ENCODE measurements at regions not wholly inside any gene's neighbourhood (a gene's known extent, or its start where the extent isn't known, plus 50 kb on each side); places are given as distances from the start of the nearest gene placed in this dataset.

DNA sequence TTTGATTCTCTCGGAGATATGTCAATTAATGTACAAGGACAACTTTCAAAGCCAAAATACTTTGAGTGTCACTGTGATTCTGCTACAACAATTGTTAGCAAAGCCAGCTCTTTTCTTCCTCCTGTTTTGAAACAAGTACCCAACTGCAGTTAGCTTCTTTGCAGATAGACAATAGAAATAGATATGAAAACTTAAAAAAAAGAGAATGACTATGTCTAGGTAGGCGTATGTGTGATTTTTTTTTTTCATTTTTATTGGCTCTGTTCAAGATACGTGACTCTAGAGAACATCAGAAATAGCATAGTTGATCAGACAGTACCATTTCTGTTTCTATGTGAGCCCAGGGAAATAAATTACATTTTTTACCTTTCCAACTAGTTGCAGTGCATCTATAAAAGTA lies 142.9 kb upstream of the CNTN4 start:
- Histone ChIP-seq H3K27me3 (ENCODE audit: control insufficient read depth, insufficient read depth, low read length) (no peaks in the 10 kb centered on the region), H3K27ac (ENCODE audit: low read depth, low read length) (no peak overlapping the region), H3K9me3 (ENCODE audit: control insufficient read depth, insufficient read depth, low read length) (peaks cover 13% of the 10 kb centered on the region), H3K4me3 (ENCODE audit: low read depth, low read length) (no peak overlapping the region)
- TF ChIP-seq, protein P1, sequence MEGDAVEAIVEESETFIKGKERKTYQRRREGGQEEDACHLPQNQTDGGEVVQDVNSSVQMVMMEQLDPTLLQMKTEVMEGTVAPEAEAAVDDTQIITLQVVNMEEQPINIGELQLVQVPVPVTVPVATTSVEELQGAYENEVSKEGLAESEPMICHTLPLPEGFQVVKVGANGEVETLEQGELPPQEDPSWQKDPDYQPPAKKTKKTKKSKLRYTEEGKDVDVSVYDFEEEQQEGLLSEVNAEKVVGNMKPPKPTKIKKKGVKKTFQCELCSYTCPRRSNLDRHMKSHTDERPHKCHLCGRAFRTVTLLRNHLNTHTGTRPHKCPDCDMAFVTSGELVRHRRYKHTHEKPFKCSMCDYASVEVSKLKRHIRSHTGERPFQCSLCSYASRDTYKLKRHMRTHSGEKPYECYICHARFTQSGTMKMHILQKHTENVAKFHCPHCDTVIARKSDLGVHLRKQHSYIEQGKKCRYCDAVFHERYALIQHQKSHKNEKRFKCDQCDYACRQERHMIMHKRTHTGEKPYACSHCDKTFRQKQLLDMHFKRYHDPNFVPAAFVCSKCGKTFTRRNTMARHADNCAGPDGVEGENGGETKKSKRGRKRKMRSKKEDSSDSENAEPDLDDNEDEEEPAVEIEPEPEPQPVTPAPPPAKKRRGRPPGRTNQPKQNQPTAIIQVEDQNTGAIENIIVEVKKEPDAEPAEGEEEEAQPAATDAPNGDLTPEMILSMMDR (IDR thresholded peaks at IDR 0.05; ENCODE audit: low read depth, low read length) = no peak
- POLR2A ChIA-PET = no interaction called here
- CTCF ChIA-PET = no interaction called here
- DNase-seq (ENCODE audit: low read depth, low spot score) = no peak

DNA sequence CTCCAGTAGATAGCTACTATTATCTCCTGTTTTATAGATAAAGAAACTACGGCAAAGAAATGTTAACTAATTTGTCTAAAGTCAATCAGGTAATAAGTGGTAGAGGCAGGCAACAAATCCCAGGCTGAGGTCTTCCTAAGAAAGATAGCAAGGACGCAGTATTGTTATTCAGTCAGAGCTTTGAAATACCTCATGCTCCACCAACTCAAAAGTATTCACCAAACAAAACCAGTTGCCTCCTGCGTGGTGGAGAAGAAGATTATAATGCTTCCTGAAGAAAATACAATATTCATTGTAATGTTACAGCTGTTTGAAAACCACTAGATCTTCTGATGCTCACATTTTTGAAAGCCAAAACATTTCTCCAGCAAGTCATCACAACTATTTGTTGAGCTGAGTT lies 138.2 kb upstream of the CNTN4 start:
- no peak overlapping the region for H3K4me3 ChIP-seq (ENCODE audit: low read depth, low read length)
- H3K27me3 ChIP-seq (ENCODE audit: control insufficient read depth, insufficient read depth, low read length) = no peaks in the 10 kb centered on the region
- ChIA-PET POLR2A (no interaction called here), CTCF (no interaction called here)
- TF ChIP-seq, protein P1 (IDR thresholded peaks at IDR 0.05; ENCODE audit: low read depth, low read length) = no peak
- DNase-seq (ENCODE audit: low read depth, low spot score) = no peak
- H3K9me3 ChIP-seq (ENCODE audit: control insufficient read depth, insufficient read depth, low read length) = peaks cover 15% of the 10 kb centered on the region
- H3K27ac ChIP-seq (ENCODE audit: low read depth, low read length) = no peak overlapping the region

DNA sequence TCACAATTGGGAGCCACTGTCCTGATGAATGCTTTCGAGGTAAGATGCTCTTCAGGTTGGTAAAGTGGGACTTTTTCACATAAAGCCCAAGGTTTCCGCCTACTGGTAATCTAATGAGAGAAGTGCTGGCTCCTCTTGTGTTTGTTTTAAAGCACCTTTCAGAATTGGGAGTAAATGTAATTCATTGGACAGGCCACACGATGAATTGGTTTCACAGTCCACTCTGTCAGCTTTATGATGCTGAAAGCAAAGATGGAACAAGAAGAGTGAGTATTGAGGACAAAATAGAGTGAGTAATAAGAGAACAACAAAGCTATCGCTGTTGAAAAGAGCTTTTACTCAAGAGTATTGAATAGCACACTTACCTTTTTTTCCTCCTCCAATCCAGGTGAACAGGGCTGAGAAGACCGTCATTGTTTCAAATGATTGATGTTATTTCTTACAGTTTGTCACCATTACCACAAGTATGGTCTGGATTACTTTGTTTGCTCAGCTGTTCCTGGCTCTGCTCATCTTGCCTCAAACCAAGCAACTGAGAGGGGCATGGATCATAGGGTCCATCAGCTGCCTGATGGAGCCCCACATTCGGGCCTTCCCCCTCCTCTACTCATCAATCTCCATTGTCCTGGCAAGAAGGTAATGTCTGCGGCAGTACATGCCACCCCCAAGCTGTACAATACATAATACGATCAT lies 136.1 kb upstream of the CNTN4 start:
- TF ChIP-seq, protein P1 (IDR thresholded peaks at IDR 0.05; ENCODE audit: low read depth, low read length) = no peak
- no peak for DNase-seq (ENCODE audit: low read depth, low spot score)
- Histone ChIP-seq H3K27ac (ENCODE audit: low read depth, low read length) (no peak overlapping the region), H3K9me3 (ENCODE audit: control insufficient read depth, insufficient read depth, low read length) (peaks cover 19% of the 10 kb centered on the region), H3K4me3 (ENCODE audit: low read depth, low read length) (no peak overlapping the region), H3K27me3 (ENCODE audit: control insufficient read depth, insufficient read depth, low read length) (no peaks in the 10 kb centered on the region)
- ChIA-PET POLR2A (no interaction called here), CTCF (no interaction called here)

DNA sequence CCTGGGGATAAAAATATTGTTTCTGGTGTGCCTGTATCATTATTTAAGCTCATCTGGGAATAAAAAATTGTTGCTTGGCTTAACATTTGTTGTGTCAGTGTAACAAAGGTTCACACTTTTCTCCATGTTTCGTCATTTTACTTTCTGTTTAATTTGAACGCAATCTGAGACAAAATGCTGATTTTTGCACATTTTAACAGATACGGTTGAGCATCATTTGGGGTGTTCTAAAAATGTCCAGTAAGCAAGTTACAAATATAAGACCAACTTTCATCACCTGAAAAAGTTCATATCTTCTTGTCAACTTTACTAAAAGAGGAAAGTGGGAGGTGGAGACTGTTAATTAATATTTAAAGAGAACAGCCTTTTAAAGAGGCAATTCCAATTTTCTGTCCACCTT lies 134.8 kb upstream of the CNTN4 start:
- H3K27ac ChIP-seq (ENCODE audit: low read depth, low read length) = no peak overlapping the region
- CTCF ChIA-PET = no interaction called here
- no peak for DNase-seq (ENCODE audit: low read depth, low spot score)
- H3K27me3 ChIP-seq (ENCODE audit: control insufficient read depth, insufficient read depth, low read length) = no peaks in the 10 kb centered on the region
- POLR2A ChIA-PET = no interaction called here
- H3K4me3 ChIP-seq (ENCODE audit: low read depth, low read length) = no peak overlapping the region
- TF ChIP-seq, protein P1 (IDR thresholded peaks at IDR 0.05; ENCODE audit: low read depth, low read length) = no peak
- peaks cover 15% of the 10 kb centered on the region for H3K9me3 ChIP-seq (ENCODE audit: control insufficient read depth, insufficient read depth, low read length)

GRCh38 chr3:1967525-1967924 lies 131.1 kb upstream of the CNTN4 start:
- Histone ChIP-seq H3K27me3 (ENCODE audit: control insufficient read depth, insufficient read depth, low read length) (no peaks in the 10 kb centered on the region), H3K4me3 (ENCODE audit: low read depth, low read length) (no peak overlapping the region), H3K27ac (ENCODE audit: low read depth, low read length) (no peak overlapping the region), H3K9me3 (ENCODE audit: control insufficient read depth, insufficient read depth, low read length) (peaks cover 17% of the 10 kb centered on the region)
- no peak for DNase-seq (ENCODE audit: low read depth, low spot score)
- POLR2A ChIA-PET = no interaction called here
- CTCF ChIA-PET = no interaction called here
- TF ChIP-seq, protein P1 (IDR thresholded peaks at IDR 0.05; ENCODE audit: low read depth, low read length) = no peak
